GM21737 (cell line): ENCODE measurements at regions not wholly inside any gene's neighbourhood (a gene's known extent, or its start where the extent isn't known, plus 50 kb on each side); places are given as distances from the start of the nearest gene placed in this dataset.

Source experiments
- ATAC-seq: cut with Tn5 transposase; IDR thresholded peaks from one replicate; pipeline ENCODE4 v1.9.1; 2021; ENCODE audit warnings: mild to moderate bottlenecking, moderate library complexity; ENCODE audit not compliant: unreplicated experiment

DNA sequence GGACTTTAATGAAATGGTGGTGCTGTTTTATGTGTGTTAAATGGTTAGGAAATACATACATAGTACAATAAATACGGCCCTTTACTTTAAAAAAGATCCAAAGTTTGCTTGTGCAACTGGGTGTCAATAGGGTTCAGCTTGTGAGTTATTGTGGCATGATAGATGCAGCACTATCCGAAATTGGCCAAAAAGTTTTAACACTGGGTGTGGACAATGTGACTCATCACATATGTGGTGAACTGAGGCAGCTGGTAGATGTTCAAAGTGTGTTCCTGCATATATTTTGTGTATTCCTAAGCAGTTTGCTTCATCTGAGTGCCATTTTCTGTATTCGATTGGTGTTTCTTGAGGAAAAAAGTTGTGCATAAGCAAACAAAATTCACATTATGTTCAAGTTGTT lies 473.1 kb downstream of the KIF20B start:
- no peak for ATAC-seq

DNA sequence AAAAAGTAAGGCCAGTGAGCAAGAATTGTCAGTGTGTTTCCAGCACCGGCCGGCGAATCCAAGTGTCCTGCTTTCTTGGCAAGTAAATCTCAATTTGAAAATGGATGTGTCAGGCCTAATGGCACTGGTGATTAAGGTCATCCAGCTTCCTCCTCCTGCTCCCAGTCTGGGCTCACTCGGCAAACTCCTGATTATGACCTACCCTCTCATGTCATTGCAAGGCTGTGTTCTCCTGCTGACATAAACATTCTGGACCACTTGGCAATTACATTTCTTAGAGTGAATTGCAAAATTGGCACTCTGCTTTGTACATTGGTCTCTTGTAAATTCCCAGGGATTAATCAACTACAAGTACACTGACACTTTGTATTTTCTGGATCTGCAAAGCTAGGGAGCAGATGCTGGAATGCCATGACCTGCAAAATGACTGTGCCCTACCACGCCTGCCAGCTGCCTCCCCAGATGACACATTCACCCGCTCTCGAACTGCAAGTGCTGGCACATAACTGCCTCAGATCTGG lies 473.8 kb downstream of the KIF20B start:
- ATAC-seq = no peak

DNA sequence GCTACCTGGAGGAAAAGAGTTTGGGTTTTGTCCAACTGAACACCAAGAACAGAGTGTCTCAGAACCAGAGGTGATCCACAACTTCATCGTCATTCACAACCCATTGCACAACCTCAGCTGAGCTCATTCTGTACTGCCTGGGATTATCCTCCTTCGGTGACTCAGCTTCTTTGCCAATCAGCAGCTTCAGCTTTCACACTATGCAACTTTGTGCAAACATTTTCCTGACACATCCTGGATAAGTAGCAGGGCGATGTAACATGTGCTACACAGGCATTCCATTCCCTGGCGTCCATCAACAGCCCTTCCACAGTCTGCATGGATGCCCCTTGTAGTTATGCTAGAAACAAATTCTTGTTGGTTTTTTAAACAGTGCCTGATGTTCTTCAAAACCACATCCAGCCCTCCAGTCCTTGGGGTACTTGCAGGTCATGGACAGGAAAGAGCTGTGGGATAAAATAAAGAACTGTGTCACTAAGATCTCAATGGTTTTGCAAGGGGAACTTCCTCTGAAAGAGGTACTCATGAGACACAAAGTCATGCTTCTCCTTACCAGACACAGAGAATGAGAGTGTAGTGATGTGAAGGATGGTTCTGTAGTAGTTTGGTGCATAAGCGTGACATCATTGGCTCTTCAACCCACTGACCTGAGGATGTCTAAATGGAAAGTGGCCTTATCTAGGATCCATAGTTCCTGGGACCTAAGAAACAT lies 478.5 kb downstream of the KIF20B start:
- ATAC-seq = no peak

DNA sequence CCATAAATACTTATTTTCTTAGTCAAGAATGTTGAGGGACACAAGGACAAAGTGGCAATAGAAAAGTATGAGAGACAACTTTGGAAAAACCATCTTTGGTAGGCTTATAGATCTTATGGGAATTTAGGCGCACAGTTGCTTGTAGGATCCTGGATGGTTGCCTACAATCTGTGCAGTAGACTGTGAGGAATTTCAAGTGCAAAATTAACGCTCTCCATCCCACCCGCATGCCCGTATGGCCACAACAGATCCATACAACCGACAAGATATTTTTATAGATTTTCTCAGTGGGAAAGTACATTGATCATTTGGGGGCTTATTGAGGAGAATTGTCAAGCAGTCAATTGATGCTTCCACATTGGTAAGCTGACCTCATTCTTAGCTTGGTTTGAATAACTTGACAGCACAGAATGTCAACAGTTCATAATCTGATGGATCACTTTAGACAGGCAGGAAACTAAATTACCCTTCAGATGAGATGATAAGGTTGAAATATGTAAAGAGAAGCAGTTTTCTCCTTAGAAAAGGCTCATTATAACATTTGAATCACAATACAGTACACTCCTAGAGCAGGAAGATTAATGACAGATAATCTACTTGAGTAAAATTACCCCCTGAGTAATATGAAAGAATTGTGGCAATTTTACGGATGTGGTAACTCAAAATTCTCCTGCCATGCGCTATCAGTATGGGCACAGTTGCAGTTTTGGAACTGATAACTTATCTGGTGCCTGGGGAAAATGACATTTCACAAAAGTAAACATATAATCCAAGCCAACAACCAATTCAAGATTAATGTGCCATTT lies 479.7 kb downstream of the KIF20B start:
- no peak for ATAC-seq

DNA sequence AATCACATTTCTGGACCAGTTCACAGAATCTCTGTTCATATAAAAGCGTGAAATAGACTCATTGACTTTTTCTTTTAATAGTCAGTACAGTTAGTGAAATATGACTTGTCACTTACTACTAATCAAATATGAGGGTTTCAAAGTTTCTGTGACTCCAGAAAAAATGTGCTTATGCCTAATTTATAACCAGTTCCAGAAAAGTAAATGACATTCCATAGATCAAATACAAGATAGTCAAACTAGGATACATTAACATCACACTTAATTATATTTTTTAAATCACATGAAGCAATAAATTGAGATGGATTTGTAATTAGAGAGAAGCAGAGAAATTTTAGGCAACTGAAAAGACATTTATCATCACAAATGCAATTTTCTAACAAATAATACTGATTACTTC lies 491.4 kb downstream of the KIF20B start:
- ATAC-seq = no peak

DNA sequence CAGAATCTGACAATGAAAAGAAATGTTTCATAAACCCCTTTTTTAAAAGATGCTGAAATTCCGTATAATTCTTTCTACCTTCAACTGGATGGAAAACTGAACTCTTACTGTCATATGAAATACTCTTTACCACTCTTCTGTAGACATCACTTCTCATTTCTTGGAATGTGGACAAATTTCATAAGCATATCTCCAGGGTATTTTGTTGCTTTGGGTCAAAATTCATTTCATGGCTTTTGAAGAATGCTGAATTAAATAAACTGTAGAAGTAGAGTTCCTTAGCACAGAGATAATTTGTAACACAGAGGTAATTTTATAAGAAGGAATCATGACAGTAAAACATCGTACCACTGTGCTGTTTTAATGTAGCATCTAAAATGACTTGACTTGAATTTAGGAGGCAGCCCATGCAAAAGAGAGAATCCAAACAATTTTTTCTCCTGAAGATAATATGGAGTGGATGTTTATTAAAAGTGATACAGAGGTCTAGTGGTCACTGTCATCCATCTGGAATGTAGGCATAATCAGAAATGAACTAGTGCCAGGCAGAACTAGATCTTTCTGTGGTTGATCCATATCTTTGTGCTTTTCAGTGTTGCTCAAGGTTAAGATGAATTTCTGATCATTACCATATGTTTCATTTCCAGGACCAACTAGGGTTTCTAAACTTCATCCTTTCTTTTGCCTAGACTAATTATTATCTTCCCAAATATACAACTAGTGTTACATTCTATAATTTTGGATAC lies 492.0 kb downstream of the KIF20B start:
- ATAC-seq = no peak

DNA sequence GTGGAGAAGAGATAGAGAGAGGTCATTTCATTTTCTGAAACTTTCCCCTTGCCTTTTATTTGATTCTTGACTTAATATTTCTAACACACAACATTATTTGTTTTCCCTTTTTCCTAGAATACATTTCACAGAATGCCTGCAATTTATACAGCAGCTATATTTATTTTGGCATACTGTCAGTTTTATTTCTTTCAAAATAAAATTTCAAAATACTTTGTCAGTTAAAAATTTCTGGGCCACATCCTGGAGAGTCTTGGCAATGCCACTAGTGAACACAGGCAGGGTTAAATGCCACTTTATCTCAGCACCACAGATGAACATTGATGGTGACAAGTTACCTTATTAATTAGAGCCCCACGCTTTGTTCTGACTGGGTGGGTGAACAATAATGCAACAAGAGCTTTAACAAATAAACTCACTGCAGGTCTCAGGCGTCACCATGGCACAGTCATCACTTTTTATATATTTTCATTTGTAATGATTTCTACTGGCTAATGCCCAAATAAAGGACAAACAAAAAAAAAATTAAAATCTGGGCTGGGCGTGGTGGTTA lies 494.0 kb downstream of the KIF20B start:
- no peak for ATAC-seq

DNA sequence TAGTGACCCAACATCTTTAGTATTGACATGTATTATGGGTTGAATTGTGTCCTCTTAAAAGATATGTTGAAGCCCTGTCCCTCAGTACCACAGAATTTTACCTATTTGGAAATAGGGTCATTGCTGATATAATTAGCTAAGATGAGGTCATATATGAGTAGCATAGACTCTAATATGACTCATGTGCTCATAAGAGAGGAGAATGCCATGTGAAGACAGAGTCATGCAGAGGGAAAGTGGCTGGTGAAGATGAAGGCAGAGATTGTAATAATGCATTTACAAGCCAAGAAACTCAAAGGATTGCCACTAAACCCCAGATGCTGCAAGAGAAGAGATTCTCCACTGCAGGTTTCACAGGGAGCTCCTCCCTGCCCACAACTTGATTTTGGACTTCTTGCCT lies 496.4 kb downstream of the KIF20B start:
- ATAC-seq = no peak

DNA sequence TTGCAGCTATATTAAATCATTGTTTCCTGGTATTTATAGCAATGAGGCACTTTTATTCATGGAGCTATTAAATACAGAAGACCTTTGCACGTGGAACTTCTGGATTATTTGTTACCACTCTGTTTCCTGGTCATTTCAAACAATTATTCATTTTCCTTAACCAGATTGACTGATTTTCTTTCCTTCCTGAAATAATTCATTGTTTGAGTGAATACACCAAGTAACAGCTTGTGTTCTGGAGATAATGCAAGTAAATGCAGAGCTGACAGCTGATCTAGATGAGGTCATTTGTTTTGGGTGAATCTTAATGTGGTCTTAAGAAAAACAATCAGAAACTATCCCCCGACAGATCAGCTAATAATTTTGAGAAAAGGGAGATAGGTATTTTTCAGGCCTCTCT lies 497.7 kb downstream of the KIF20B start:
- no peak for ATAC-seq

DNA sequence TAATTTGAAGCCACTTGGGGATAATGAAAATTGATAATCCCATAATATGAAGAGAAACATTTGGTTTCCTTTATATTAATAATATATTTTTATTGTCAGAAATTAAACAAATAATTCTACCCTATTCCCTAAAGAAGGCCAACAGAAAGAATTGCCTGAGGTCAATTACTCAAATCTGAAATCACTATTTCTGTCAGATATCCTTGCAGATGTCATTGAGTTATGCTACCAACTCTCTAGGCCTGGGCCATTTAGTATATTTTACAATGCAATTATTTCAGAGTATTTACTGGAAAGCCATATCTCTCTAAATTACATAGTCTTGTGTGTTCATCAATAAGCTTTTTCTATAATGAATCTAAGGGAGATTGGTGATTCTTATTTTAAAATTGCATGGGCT lies 498.1 kb downstream of the KIF20B start:
- ATAC-seq = no peak

DNA sequence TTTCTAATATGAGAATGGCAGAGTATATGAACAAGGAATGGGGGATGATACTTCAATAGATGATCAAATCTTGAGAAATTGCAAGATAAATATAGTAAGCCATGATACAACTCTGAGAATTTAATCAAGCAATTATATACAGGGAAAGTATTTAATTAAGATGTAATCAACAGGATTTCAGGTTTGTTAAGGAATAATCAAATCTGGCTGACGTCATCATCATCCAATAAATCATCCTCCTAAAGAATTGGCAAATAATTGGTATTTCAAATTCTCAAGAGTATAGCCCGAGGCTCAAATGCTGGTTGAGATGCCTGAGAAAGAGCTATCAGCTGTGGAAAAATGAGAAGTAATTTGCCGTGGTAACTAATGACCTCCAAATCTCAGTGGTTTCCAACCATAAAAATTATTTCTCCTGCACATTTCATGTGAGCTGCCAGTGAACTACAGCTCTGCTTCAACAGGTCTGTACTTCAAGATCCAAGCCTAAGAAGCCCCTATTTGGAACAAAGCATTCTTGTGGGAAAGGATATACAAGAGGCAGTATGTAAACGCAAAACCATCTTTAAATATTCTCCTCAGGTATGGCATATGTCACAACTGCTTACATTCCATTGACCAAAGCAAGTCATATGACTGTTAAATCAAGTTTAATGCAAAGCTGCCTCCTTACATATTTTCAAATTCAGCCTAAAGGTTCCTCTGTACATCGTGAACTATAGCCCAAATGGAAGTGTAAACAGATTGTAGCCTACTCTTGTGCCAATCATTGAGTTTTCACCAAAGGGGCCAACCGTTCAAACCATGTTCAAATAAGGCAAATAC lies 503.0 kb downstream of the KIF20B start:
- no peak for ATAC-seq

DNA sequence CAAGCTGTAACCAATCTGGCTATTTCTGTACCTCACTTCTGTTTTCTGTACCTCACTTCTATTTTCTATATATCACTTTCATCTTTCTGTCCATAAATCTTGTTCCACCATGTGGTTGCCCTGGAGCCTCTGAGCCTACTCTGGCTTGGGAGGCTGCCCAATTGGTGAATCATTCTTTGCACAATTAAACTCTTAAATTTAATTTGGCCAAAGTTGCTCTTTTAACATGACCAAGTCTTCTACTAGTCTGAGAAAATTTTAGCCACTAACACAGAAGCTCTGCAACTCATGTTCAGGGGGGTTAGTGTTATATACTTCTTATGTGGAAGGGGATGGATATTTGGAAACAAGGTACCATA lies 503.5 kb downstream of the KIF20B start:
- ATAC-seq = no peak

DNA sequence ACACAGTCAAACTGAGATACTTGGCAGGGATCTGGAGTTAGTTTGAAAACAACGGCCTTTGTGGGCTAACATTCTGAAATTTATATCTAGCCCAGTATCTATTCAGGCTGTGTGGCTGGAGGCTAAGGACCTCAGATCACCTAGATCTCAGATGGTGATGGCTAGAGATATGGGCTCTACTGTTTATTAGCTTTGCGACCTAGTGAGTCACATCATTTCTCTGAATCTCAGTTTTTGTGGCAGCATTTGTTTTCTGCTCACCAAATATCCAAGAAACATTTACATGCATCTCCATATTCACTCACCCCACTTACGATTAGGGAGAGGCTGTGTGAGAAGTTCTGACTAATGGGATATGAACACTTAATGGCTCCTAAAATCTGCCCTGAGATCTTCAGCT lies 503.9 kb downstream of the KIF20B start:
- ATAC-seq = no peak

DNA sequence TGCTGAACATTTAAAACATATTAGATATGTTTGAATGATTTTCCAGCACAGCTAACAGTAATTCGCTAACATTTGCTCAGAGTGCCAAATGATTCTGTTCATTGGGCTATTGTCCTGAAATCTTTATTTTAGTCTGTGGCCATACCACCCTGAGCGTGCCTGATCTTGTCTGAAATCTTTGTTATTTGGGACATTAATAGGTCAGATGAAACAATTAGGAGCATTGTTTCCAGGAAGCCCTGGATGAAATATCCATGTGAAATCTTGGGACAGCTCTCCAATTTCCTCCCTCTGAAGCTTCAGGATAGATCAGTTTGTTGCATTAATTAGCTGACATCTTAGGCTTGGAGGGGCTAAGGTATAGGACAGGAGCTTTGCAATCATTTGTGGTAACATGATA lies 512.0 kb downstream of the KIF20B start:
- ATAC-seq = no peak

DNA sequence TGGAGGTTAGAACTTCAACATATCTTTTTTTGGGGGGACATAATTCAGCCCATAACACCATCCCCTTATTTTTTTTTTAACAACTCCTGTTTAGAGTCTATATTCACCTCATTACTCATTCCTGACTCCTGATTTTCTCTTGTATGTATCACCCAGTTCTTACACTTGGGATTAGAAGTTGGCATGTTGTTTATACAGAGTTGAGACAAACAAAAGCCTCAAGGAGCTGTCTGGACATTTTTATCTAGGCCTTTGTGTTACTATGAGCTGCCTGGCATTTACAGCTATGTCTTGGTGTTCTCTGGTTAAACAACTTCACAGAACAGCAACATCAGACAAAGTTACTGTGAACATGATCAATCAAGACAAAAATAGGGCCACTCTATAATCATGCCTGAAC lies 517.5 kb downstream of the KIF20B start:
- no peak for ATAC-seq

DNA sequence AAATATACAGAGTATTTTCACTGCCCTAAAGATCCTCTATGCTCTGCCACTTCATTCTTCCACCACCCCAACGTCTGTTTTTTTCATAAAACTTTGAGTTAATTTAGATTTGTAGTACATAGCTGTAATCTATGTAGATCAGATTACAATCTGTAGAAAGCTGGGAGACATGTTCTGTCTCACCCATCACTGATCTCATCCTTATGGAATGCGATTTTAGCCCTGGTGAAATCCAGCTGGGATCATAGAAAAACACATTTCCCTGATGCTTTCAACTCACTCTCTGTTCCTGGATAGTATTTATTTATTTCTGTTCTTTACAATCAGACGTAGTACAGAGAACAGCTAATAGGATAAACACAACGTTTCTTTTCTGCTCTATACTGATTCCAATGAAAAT lies 521.0 kb downstream of the KIF20B start:
- no peak for ATAC-seq

DNA sequence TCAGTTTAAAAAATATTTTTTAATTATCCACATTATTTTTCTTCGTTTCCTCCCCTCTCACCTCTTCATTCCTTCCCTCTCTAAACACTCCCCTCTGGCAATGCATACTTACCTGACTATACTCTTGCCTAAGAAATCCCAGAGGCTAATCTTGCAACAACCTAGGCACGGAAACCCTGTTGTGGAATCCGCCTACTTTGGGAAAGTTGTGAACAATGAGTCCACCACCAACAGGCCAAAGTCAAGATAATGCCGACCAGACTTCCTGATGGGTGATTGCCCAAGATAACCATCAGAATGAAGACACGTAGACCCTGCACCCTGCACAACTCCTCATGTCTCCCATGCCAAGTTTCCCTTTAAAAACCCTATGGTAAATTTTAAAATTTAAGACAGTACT lies 521.5 kb downstream of the KIF20B start:
- ATAC-seq = no peak

DNA sequence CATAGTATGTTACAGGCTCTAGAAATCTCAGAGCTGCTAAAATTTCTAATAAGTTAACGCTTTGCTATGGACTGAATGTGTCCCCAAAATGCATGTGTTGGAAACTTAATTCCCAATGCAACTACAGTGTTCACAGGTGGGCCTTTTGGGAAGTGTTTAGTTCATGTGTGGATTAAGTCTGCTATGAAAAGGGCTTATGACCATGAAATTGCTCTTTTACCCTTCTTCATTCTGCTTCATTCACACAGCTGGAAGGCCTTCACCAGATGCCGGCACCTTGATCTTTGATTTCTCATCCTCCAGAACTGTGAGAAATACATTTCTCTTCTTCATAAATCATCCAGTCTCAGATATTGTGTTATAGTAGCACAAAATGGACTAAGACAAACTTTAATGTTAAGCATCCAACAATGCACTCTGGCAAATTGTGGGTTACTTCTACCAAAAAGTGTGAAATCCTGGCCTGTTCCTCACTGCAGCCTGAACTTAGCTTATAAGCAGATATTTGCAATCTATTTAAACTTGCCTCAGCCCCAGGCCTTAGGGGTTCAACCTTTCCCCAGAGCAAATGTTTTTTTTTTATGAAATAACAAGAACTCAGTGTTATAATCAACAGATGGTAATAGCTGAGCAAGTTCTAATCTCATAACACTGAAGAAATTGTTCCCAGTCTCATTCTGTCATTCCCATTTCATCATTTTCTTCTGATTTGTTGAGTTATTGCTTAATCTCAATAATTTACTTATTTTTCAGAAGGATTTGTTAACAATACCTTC lies 523.6 kb downstream of the KIF20B start:
- no peak for ATAC-seq

DNA sequence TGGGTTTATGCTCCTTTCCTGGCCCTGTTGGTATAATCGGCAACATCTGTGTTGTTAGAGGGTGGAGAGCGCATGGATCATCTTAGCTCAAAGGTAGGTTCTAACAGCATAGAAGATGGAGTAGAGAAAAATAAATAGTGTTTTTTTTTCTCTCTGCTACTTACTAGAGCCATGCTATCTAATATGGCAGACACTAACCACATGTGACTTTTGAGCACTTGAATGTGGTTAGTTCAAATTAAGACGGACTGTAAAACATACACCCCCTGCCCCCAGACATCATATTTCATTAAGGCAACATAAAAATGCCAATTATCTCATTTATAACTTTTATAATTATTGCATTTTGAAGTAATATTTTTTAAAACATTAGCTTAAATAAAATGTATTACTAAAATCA lies 525.1 kb downstream of the KIF20B start:
- no peak for ATAC-seq

DNA sequence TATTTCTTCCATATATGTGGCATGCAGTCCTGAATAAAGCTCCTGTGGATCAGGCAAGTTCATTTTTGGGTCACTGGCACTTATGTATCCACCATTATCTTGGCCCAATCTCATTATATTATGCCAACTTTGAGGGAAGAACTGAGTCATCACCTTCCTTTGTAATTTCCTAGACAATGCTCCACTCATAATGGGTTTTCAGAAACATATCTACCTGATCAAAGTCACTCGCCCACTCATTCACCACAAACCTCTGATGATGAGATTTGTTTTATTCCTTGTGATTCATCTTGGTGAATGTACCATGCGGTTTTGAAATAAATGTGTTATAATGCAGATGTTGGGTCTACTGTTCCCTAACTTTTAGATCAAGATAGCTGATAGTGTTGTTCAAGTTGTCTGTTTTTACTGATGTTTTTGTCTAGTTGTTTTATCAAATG lies 525.8 kb downstream of the KIF20B start:
- ATAC-seq = no peak
